HUES48 (cell line): ENCODE measurements at regions not wholly inside any gene's neighbourhood (a gene's known extent, or its start where the extent isn't known, plus 50 kb on each side); places are given as distances from the start of the nearest gene placed in this dataset.

Experiments
- H3K27ac ChIP-seq: one replicate; pipeline ENCODE4 v1.7.0; 2013; ENCODE audit warnings: low read depth, low read length, inconsistent platforms
- H3K27me3 ChIP-seq: 2 replicates; pipeline ENCODE4 v1.6.1; 2013; ENCODE audit warnings: mild to moderate bottlenecking, low read length; ENCODE audit not compliant: control insufficient read depth, insufficient read depth
- H3K36me3 ChIP-seq: 2 replicates; pipeline ENCODE4 v1.6.1; 2013; ENCODE audit warnings: low read length; ENCODE audit not compliant: control insufficient read depth, insufficient read depth
- H3K4me1 ChIP-seq: 2 replicates; pipeline ENCODE4 v1.6.1; 2013; ENCODE audit warnings: mild to moderate bottlenecking, low read length; ENCODE audit not compliant: control insufficient read depth, insufficient read depth
- H3K4me3 ChIP-seq: 2 replicates; pipeline ENCODE4 v1.5.1; 2013; ENCODE audit warnings: mild to moderate bottlenecking, low read depth, low read length
- H3K9ac ChIP-seq: 2 replicates; pipeline ENCODE4 v1.6.1; 2013; ENCODE audit warnings: mild to moderate bottlenecking, low read depth, low read length, moderate library complexity
- H3K9me3 ChIP-seq: 2 replicates; pipeline ENCODE4 v1.6.1; 2013; ENCODE audit warnings: low read length; ENCODE audit not compliant: control insufficient read depth, insufficient read depth

DNA sequence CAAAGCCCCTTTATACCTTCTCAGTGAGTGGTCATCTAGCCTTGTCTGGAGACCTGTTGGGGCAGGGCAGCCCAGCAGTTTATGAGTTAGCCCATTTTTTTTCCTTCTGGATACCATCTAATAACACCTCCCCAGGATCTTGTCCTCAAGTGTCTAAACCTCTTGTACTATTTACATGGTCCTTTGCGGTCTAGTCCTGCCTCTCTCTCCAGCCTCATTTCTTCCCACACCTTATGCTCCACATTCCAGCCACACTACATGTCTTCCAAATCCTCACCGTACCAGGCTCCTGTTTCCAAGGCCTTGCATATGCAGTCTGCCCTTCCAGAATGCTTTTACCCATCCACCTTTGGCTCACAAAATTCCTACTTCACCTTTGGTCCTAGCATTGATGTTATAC is 77.2 kb downstream of the ADRB2 start:
- no peak overlapping the region for H3K4me3 ChIP-seq
- no peaks in the 10 kb centered on the region for H3K36me3 ChIP-seq
- H3K9me3 ChIP-seq = no peaks in the 10 kb centered on the region
- H3K4me1 ChIP-seq = 0 out of 2 replicates have a peak, but pooled peaks cover 10% of the 10 kb centered on the region
- no peaks in the 10 kb centered on the region for H3K27me3 ChIP-seq
- no peak overlapping the region for H3K9ac ChIP-seq
- H3K27ac ChIP-seq = no peak overlapping the region

DNA sequence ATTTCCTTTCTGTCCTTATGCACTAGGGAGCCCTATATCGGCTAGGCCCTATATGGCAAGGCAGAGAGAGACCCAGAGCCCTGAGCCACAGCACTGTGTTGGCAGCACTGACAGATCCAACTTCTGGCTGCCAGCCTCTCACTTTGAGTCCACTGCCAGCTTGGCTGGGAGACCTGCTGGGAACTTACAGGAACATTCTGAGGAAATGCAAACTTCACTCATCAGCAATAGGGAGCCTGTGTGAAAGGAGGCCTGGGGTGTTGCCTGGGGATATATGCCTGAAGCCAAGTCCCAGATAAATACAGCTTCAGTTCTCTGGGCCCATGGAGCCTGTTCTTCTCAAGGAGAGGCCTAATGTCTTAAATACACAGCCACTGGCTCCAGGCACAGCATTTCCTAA is 78.0 kb downstream of the ADRB2 start:
- no peak overlapping the region for H3K9ac ChIP-seq
- H3K27ac ChIP-seq = peak overlapping the region; percentile 28
- H3K4me1 ChIP-seq = 0 out of 2 replicates have a peak, but pooled peaks cover 10% of the 10 kb centered on the region
- no peaks in the 10 kb centered on the region for H3K27me3 ChIP-seq
- H3K36me3 ChIP-seq = no peaks in the 10 kb centered on the region
- H3K9me3 ChIP-seq = no peaks in the 10 kb centered on the region
- H3K4me3 ChIP-seq = no peak overlapping the region

DNA sequence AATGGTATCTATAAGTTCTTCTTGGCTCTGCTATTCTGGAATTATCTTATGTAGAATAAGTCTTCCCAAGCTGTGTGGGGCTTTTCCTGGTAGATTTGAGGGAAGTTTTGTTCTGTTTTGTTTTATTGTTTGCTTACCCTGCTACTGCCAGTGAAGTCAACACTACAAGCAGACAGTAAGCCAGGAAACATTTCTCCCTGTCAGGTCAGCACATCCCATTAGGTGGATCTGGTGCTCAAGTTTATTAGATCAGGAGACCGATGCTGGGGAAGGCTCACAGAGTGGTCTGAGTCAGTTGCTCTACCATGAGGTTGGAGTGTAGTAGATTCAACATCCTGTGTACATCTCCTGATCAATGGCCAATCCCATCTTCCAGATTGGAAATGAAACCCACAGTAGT is 79.1 kb downstream of the ADRB2 start:
- 0 out of 2 replicates have a peak, but pooled peaks cover 12% of the 10 kb centered on the region for H3K4me1 ChIP-seq
- no peaks in the 10 kb centered on the region for H3K36me3 ChIP-seq
- no peak overlapping the region for H3K9ac ChIP-seq
- H3K27me3 ChIP-seq = no peaks in the 10 kb centered on the region
- H3K4me3 ChIP-seq = no peak overlapping the region
- no peaks in the 10 kb centered on the region for H3K9me3 ChIP-seq
- H3K27ac ChIP-seq = no peak overlapping the region

DNA sequence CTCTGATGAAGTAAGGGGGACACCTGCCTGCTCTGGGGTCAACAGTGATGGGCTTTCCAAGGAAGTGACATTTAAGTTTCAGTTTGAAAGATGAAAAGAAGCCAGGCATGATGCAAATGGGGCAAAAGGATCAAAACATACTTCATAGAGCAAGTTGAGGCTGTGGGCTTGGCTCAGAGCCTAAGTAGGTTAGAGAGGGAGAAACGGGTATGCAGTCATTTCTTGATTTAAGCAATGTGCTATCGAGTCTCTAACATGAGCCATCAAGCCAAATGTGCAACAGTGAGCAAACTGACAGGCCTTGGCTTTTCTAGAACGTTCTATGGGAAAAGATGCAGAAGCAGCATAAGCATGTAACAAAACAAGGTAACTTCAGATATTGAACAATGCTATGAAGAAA is 80.6 kb downstream of the ADRB2 start:
- no peak overlapping the region for H3K9ac ChIP-seq

DNA sequence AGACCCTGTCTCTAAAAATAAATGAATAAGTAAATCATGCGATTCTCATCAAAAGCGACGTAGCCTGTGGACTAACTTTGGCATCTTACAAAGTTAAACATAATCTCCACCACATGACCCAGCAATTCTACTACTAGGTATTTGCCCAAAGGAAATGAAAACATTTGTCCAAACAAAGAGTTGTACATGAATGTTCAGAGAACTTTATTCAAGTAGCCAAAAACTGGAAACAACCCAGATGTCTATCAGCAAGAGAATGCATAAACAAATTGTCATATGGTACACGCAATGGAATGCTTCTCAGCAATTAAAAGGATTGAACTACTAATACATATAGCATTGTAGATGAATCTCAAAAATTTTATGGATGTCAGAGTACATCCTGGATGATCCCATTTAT is 82.6 kb downstream of the ADRB2 start:
- Histone ChIP-seq H3K9ac (no peak overlapping the region), H3K36me3 (no peaks in the 10 kb centered on the region), H3K9me3 (no peaks in the 10 kb centered on the region), H3K27ac (no peak overlapping the region), H3K27me3 (no peaks in the 10 kb centered on the region), H3K4me1 (peaks cover 30% of the 10 kb centered on the region), H3K4me3 (no peak overlapping the region)

More for the DNA sequence above, 80.6 kb downstream of the ADRB2 start:
- Histone ChIP-seq H3K4me3 (no peak overlapping the region), H3K27me3 (no peaks in the 10 kb centered on the region), H3K4me1 (0 out of 2 replicates have a peak, but pooled peaks cover 12% of the 10 kb centered on the region), H3K36me3 (no peaks in the 10 kb centered on the region), H3K27ac (no peak overlapping the region), H3K9me3 (no peaks in the 10 kb centered on the region)

DNA sequence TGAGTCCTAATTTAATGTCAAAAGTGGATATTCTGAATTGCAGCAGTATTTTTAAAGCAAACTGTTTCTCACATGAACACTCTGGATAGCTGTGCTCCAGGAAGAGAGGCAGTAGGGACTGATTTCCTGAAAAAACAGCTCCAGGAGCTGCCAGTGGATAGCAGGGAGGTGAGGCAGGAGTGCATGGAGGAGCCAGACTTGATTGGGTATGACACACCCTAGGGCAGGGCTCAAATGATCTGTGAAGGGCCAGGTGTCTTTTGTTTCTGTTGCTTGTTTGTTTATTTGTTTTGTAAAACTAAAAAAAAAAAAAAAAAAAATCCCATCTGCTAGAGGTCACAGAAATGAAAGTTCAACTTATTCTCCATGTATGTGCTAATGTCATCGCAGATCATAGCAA is 83.4 kb downstream of the ADRB2 start:
- H3K4me3 ChIP-seq = no peak overlapping the region
- no peaks in the 10 kb centered on the region for H3K27me3 ChIP-seq
- H3K36me3 ChIP-seq = no peaks in the 10 kb centered on the region
- H3K4me1 ChIP-seq = peaks cover 28% of the 10 kb centered on the region
- no peak overlapping the region for H3K27ac ChIP-seq
- H3K9ac ChIP-seq = no peak overlapping the region
- no peaks in the 10 kb centered on the region for H3K9me3 ChIP-seq

DNA sequence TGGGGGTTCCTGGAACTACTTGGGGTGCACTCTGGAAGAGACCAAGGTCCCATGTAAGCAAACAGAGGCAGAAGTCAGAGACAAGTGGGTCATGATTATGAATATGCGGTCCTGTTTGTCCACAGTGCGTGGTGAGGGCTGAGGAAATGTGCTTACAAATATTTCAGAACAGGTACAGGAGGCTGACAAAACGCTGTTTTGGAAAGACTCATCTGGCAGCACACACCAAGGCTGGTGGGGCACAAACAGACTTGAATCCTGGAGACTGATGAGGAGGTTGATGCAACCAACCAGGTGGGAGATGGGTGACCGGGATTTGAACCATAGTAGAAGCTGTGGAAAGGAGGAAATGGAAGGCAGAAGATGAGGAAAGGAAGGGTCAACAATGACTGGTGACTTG is 83.8 kb downstream of the ADRB2 start:
- H3K27me3 ChIP-seq = no peaks in the 10 kb centered on the region
- no peaks in the 10 kb centered on the region for H3K9me3 ChIP-seq
- H3K4me3 ChIP-seq = no peak overlapping the region
- peaks cover 26% of the 10 kb centered on the region for H3K4me1 ChIP-seq
- H3K36me3 ChIP-seq = no peaks in the 10 kb centered on the region
- H3K9ac ChIP-seq = no peak overlapping the region
- no peak overlapping the region for H3K27ac ChIP-seq

DNA sequence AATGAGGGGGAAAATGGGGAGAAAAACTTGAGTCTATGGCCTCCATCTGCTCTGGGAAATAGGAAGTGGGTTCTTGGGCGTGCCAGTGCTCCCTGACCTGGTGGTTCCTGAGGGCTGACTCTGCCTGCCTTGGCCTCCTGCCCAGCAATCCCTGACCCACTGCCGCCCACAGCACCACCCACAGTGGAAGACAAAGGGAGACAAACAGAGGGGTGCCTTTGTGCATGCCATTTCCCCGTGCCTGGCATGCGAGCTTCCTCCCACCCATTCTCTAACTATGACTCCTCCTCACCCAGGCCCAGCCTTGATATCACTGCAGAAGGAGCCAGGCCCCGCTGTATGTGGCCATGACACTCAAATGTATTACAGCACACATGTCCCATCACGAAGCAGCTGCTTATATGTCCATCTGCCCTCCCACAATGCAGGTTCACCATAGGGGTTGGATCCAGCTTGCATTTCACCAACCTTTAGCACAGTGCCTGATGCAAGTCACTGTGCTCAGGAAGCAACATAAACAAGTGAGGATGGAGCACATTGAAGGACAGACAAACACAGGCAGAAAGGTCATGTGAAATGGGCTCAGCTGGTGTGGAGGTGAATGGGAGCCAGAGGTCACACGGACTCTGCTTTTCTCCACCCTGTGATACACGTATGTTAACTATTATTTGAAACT is 84.4 kb downstream of the ADRB2 start:
- Histone ChIP-seq H3K9ac (no peak overlapping the region), H3K4me1 (peaks cover 26% of the 10 kb centered on the region), H3K4me3 (no peak overlapping the region)

DNA sequence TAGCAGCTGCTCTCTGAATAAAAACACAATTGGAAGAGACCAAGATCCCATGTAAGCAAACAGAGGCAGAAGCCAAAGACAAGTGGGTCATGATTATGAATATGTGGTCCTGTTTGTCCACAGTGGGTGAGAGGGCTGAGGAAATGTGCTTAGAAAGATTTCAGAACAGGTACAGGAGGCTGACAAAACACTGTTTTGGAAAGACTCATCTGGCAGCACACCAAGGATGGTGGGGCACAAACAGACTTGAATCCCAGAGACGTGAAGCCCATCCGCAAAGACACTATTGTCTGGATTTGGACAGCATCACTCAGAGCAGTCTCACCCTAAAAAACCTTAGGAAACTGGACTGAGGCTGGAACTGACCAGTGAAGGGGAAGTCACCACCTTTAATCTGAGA is 85.0 kb downstream of the ADRB2 start:
- H3K27me3 ChIP-seq = no peaks in the 10 kb centered on the region
- H3K36me3 ChIP-seq = no peaks in the 10 kb centered on the region
- no peaks in the 10 kb centered on the region for H3K9me3 ChIP-seq
- no peak overlapping the region for H3K9ac ChIP-seq
- no peak overlapping the region for H3K27ac ChIP-seq
- peaks cover 26% of the 10 kb centered on the region for H3K4me1 ChIP-seq
- no peak overlapping the region for H3K4me3 ChIP-seq

More for the DNA sequence above, 84.4 kb downstream of the ADRB2 start:
- Histone ChIP-seq H3K9me3 (no peaks in the 10 kb centered on the region), H3K36me3 (no peaks in the 10 kb centered on the region), H3K27ac (no peak overlapping the region), H3K27me3 (no peaks in the 10 kb centered on the region)

DNA sequence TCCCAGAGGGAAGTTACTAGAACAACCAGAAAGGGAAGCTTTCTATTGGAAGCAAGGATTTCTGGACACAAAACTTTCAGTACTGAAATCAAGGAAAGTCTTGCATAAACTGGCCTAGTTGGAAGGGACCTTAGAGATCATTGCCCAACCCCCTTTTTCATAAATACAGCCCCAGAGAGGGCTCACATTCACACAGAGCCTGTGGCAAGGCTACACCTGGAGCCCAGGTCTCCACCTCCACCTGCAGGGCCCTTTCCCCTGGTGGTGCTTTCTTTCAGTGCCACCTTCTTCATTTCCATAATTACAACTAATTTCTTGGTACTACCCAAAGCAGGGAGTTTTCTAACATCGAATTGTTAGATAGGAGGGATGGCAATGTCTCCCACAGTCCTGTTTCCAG is 85.7 kb downstream of the ADRB2 start:
- no peak overlapping the region for H3K9ac ChIP-seq
- H3K4me1 ChIP-seq = peaks cover 26% of the 10 kb centered on the region
- H3K4me3 ChIP-seq = no peak overlapping the region
- no peaks in the 10 kb centered on the region for H3K36me3 ChIP-seq
- peak overlapping the region; percentile 97 for H3K27ac ChIP-seq
- H3K27me3 ChIP-seq = no peaks in the 10 kb centered on the region
- no peaks in the 10 kb centered on the region for H3K9me3 ChIP-seq

DNA sequence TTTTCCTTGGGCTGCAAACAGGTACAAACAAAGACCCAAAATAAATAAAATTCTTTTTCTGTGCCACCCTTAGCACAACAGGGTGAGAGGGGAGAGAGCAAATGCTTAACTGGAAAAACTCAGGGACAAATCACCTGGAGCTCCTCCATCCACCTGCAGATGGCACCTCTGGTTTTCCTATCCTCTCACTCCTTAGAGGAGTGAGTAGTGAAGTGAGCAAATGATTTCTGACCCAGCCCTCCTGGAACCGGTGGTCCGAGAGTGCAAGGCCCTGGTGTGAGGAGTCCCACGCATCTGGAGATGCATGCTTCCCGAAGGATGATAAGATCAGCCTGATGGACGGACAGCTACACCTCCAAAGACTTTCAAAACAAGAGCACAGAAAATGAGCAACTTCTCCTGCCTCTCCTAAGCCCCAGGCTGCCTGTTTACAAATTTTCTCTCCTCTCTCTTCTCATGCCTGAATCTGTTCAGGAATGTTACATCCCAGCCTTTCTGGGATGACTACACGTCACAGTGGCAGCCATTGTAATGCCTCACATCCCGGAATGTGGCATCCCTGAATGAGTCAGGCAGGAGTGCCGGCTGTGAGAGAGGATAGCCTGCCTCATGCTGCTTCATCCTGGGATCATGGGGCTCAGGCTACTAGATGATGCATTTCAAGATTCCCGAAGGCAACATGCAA is 86.4 kb downstream of the ADRB2 start:
- Histone ChIP-seq H3K27ac (peak overlapping the region; percentile 97), H3K9me3 (no peaks in the 10 kb centered on the region), H3K9ac (no peak overlapping the region), H3K36me3 (no peaks in the 10 kb centered on the region), H3K4me3 (no peak overlapping the region), H3K27me3 (no peaks in the 10 kb centered on the region), H3K4me1 (peaks cover 26% of the 10 kb centered on the region)
